ENCODE measurements at regions not wholly inside any gene's neighbourhood (a gene's known extent, or its start where the extent isn't known, plus 50 kb on each side); places are given as distances from the start of the nearest gene placed in this dataset.
"Not testable (repeated sequence)": the region's sequence is repeated elsewhere in the genome, so short reads cannot be mapped to it uniquely, and the experiment has no call there.

- peaks cover 13% of the 10 kb centered on the region for H3K9me3 ChIP-seq (ENCODE audit: control insufficient read depth, low read length)
- not testable (repeated sequence) for H3K4me3 ChIP-seq (ENCODE audit: low read length); H3K4me1 ChIP-seq (ENCODE audit: control insufficient read depth, insufficient read depth, low read length); H3K27me3 ChIP-seq (replicated peaks; ENCODE audit: control insufficient read depth, insufficient read depth, low read length); H3K9ac ChIP-seq (ENCODE audit: low read length); DNase-seq (ENCODE audit: low read depth); H3K36me3 ChIP-seq (ENCODE audit: control insufficient read depth, insufficient read depth, low read length, severe bottlenecking)
Measured at GRCh38 chr16:88136939-88137338, 185.7 kb downstream of the BANP start.

DNA sequence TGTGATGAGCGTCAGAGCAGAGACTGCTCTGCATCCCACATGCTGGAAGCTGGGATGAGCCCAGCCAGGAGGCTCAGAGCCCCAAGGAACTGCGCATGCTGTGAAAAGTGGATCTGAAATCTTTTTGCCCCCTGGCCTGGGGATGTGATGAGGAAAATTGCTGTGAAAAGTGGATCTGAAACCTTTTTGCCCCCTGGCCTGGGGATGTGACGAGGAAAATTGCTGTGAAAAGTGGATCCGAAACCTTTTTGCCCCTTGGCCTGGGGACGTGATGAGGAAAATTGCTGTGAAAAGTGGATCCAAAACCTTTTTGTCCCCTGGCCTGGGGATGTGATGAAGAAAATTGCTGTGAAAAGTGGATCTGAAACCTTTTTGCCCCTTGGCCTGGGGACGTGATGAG is 187.9 kb downstream of the BANP start:
- not testable (repeated sequence) for H3K9ac ChIP-seq (ENCODE audit: low read length); H3K4me1 ChIP-seq (ENCODE audit: control insufficient read depth, insufficient read depth, low read length); DNase-seq (ENCODE audit: low read depth); H3K4me3 ChIP-seq (ENCODE audit: low read length); H3K36me3 ChIP-seq (ENCODE audit: control insufficient read depth, insufficient read depth, low read length, severe bottlenecking); H3K27me3 ChIP-seq (replicated peaks; ENCODE audit: control insufficient read depth, insufficient read depth, low read length)
- H3K9me3 ChIP-seq (ENCODE audit: control insufficient read depth, low read length): peaks cover 13% of the 10 kb centered on the region

GRCh38 chr16:88140195-88140594 is 189.0 kb downstream of the BANP start:
- DNase-seq (ENCODE audit: low read depth); H3K9ac ChIP-seq (ENCODE audit: low read length); H3K36me3 ChIP-seq (ENCODE audit: control insufficient read depth, insufficient read depth, low read length, severe bottlenecking); H3K4me3 ChIP-seq (ENCODE audit: low read length); H3K27me3 ChIP-seq (replicated peaks; ENCODE audit: control insufficient read depth, insufficient read depth, low read length); H3K4me1 ChIP-seq (ENCODE audit: control insufficient read depth, insufficient read depth, low read length): not testable (repeated sequence)
- peaks cover 13% of the 10 kb centered on the region for H3K9me3 ChIP-seq (ENCODE audit: control insufficient read depth, low read length)

- Histone ChIP-seq H3K36me3 (ENCODE audit: control insufficient read depth, insufficient read depth, low read length, severe bottlenecking) (no peaks in the 10 kb centered on the region), H3K9ac (ENCODE audit: low read length) (no peak overlapping the region), H3K4me3 (ENCODE audit: low read length) (no peak overlapping the region), H3K27me3 (replicated peaks; ENCODE audit: control insufficient read depth, insufficient read depth, low read length) (no peaks in the 10 kb centered on the region), H3K4me1 (ENCODE audit: control insufficient read depth, insufficient read depth, low read length) (no peaks in the 10 kb centered on the region), H3K9me3 (ENCODE audit: control insufficient read depth, low read length) (peaks cover 13% of the 10 kb centered on the region)
- DNase-seq (ENCODE audit: low read depth): no peak
Measured at GRCh38 chr16:88141580-88141979, 190.3 kb downstream of the BANP start.

- not testable (repeated sequence) for H3K36me3 ChIP-seq (ENCODE audit: control insufficient read depth, insufficient read depth, low read length, severe bottlenecking); H3K4me1 ChIP-seq (ENCODE audit: control insufficient read depth, insufficient read depth, low read length); H3K27me3 ChIP-seq (replicated peaks; ENCODE audit: control insufficient read depth, insufficient read depth, low read length); H3K4me3 ChIP-seq (ENCODE audit: low read length); DNase-seq (ENCODE audit: low read depth); H3K9ac ChIP-seq (ENCODE audit: low read length)
- peaks cover 13% of the 10 kb centered on the region for H3K9me3 ChIP-seq (ENCODE audit: control insufficient read depth, low read length)
Measured at GRCh38 chr16:88142056-88142935, 191.1 kb downstream of the BANP start.

GRCh38 chr16:88143122-88144027 is 192.1 kb downstream of the BANP start:
- H3K4me1 ChIP-seq (ENCODE audit: control insufficient read depth, insufficient read depth, low read length); H3K4me3 ChIP-seq (ENCODE audit: low read length); H3K36me3 ChIP-seq (ENCODE audit: control insufficient read depth, insufficient read depth, low read length, severe bottlenecking); H3K9ac ChIP-seq (ENCODE audit: low read length); DNase-seq (ENCODE audit: low read depth); H3K27me3 ChIP-seq (replicated peaks; ENCODE audit: control insufficient read depth, insufficient read depth, low read length): not testable (repeated sequence)
- H3K9me3 ChIP-seq (ENCODE audit: control insufficient read depth, low read length): peaks cover 12% of the 10 kb centered on the region

- Histone ChIP-seq H3K36me3 (ENCODE audit: control insufficient read depth, insufficient read depth, low read length, severe bottlenecking) (no peaks in the 10 kb centered on the region), H3K4me3 (ENCODE audit: low read length) (no peak overlapping the region), H3K27me3 (replicated peaks; ENCODE audit: control insufficient read depth, insufficient read depth, low read length) (peaks cover 4% of the 10 kb centered on the region), H3K4me1 (ENCODE audit: control insufficient read depth, insufficient read depth, low read length) (no peaks in the 10 kb centered on the region), H3K9me3 (ENCODE audit: control insufficient read depth, low read length) (peaks cover 5% of the 10 kb centered on the region), H3K9ac (ENCODE audit: low read length) (no peak overlapping the region)
- no peak for DNase-seq (ENCODE audit: low read depth)
Measured at GRCh38 chr16:88144028-88144511, 192.8 kb downstream of the BANP start.

DNA sequence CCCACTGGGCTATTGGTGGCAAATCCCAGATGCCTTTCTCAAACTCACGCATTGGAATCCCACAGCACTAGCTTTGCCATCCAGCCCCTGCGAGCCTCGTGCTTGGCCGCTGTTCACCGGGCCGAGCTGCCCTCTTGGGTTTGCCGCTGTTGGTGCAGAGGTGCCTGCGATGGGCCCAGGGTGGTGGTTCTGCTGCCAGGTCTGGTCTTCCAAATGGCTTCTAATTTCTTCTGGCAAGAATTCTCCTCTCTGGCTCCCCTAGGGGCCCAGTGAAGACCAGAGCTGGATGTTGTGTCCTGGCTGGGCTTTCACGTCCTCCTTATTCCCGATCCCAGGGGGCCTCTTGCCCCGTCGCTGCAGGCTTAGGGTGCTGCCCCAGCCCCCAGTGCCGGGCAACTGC is 194.1 kb downstream of the BANP start:
- H3K4me3 ChIP-seq (ENCODE audit: low read length); H3K27me3 ChIP-seq (replicated peaks; ENCODE audit: control insufficient read depth, insufficient read depth, low read length); DNase-seq (ENCODE audit: low read depth); H3K9me3 ChIP-seq (ENCODE audit: control insufficient read depth, low read length); H3K36me3 ChIP-seq (ENCODE audit: control insufficient read depth, insufficient read depth, low read length, severe bottlenecking); H3K9ac ChIP-seq (ENCODE audit: low read length); H3K4me1 ChIP-seq (ENCODE audit: control insufficient read depth, insufficient read depth, low read length): not testable (repeated sequence)

GRCh38 chr16:88145824-88146405 is 194.7 kb downstream of the BANP start:
- not testable (repeated sequence) for H3K36me3 ChIP-seq (ENCODE audit: control insufficient read depth, insufficient read depth, low read length, severe bottlenecking); H3K27me3 ChIP-seq (replicated peaks; ENCODE audit: control insufficient read depth, insufficient read depth, low read length); H3K9ac ChIP-seq (ENCODE audit: low read length); H3K4me3 ChIP-seq (ENCODE audit: low read length); H3K4me1 ChIP-seq (ENCODE audit: control insufficient read depth, insufficient read depth, low read length); H3K9me3 ChIP-seq (ENCODE audit: control insufficient read depth, low read length); DNase-seq (ENCODE audit: low read depth)

DNA sequence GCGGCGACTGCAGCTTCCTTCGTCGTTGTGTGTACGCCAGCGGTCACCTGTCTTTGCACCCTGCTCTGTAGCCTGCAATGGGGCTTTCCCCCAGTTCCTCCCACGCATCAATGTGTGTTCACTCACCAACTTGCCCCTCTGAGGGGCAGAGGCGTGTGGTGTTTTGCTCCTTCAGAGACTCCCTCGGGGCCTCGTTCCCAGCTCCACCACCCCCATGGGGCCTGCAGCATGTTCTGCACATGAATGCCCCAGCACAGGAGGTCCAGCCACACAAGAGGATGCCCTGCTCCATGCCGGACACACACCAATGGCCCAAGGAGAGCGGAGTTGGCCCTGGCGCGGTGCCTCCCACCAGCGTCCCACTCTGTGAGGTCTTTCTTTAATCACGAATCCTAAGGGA is 196.8 kb downstream of the BANP start:
- not testable (repeated sequence) for H3K9ac ChIP-seq (ENCODE audit: low read length); H3K9me3 ChIP-seq (ENCODE audit: control insufficient read depth, low read length); H3K36me3 ChIP-seq (ENCODE audit: control insufficient read depth, insufficient read depth, low read length, severe bottlenecking); H3K4me1 ChIP-seq (ENCODE audit: control insufficient read depth, insufficient read depth, low read length); H3K27me3 ChIP-seq (replicated peaks; ENCODE audit: control insufficient read depth, insufficient read depth, low read length); H3K4me3 ChIP-seq (ENCODE audit: low read length); DNase-seq (ENCODE audit: low read depth)

DNA sequence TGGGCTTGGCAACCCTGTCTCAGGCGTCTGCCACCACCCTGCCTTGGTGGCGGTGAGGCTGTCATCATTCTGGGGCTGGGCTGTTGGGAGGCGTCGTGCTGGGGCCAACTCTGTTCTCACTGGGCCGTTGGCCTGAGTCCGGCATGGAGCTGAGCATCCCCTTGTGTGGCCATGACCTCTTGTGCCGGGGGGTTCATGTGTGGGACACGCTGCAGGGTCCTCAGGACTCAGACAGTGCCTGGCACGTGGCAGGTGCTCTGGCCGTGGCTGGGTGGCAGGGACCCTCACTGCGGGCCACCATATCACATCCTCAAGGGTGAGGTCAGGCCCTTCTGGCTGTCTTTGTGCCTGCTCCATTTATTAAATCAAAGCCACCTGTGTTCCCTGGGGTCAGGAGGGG is 197.4 kb downstream of the BANP start:
- not testable (repeated sequence) for H3K4me3 ChIP-seq (ENCODE audit: low read length); DNase-seq (ENCODE audit: low read depth); H3K36me3 ChIP-seq (ENCODE audit: control insufficient read depth, insufficient read depth, low read length, severe bottlenecking); H3K27me3 ChIP-seq (replicated peaks; ENCODE audit: control insufficient read depth, insufficient read depth, low read length); H3K4me1 ChIP-seq (ENCODE audit: control insufficient read depth, insufficient read depth, low read length); H3K9me3 ChIP-seq (ENCODE audit: control insufficient read depth, low read length); H3K9ac ChIP-seq (ENCODE audit: low read length)

All from adipocyte (in vitro differentiated cells).